ENCODE measurements at regions not wholly inside any gene's neighbourhood (a gene's known extent, or its start where the extent isn't known, plus 50 kb on each side); places are given as distances from the start of the nearest gene placed in this dataset.
A peak's percentile ranks its signal among the peaks of the same experiment; 100 is the strongest.
"Not testable (repeated sequence)": the region's sequence is repeated elsewhere in the genome, so short reads cannot be mapped to it uniquely, and the experiment has no call there.

- Histone ChIP-seq H3K9me2 (replicated peaks; ENCODE audit: insufficient read depth) (no peaks in the 10 kb centered on the region), H3K4me2 (no peak overlapping the region), H2AFZ (no peak overlapping the region), H3K4me3 (no peak overlapping the region), H3K36me3 (replicated peaks; ENCODE audit: insufficient read depth, low read depth) (no peaks in the 10 kb centered on the region), H4K20me1 (ENCODE audit: insufficient read depth, poor library complexity, severe bottlenecking) (no peaks in the 10 kb centered on the region), H3K27ac (no peak overlapping the region), H3K4me1 (ENCODE audit: insufficient read depth) (no peaks in the 10 kb centered on the region), H3K27me3 (no peaks in the 10 kb centered on the region), H3K79me2 (no peaks in the 10 kb centered on the region), H3K9me3 (ENCODE audit: low read depth) (no peaks in the 10 kb centered on the region)
- WGBS (ENCODE audit: low lambda C conversion rate, missing lambda C conversion rate) = 25% methylated on average over 3 of the region's 3 CpGs
- TF ChIP-seq, protein P1, sequence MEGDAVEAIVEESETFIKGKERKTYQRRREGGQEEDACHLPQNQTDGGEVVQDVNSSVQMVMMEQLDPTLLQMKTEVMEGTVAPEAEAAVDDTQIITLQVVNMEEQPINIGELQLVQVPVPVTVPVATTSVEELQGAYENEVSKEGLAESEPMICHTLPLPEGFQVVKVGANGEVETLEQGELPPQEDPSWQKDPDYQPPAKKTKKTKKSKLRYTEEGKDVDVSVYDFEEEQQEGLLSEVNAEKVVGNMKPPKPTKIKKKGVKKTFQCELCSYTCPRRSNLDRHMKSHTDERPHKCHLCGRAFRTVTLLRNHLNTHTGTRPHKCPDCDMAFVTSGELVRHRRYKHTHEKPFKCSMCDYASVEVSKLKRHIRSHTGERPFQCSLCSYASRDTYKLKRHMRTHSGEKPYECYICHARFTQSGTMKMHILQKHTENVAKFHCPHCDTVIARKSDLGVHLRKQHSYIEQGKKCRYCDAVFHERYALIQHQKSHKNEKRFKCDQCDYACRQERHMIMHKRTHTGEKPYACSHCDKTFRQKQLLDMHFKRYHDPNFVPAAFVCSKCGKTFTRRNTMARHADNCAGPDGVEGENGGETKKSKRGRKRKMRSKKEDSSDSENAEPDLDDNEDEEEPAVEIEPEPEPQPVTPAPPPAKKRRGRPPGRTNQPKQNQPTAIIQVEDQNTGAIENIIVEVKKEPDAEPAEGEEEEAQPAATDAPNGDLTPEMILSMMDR (IDR thresholded peaks at IDR 0.05; ENCODE audit: poor library complexity) = peak; percentile 63
- TF ChIP-seq EZH2 (IDR thresholded peaks at IDR 0.05; ENCODE audit: borderline replicate concordance) = no peak
- peak; percentile 14 for DNase-seq (ENCODE audit: low spot score)
Observed at GRCh38 chr16:60203525-60204124, 1469.5 kb upstream of the GOT2 start.

GRCh38 chr16:60200729-60201128 lies 1466.6 kb upstream of the GOT2 start:
- H3K36me3 ChIP-seq (replicated peaks; ENCODE audit: insufficient read depth, low read depth); H4K20me1 ChIP-seq (ENCODE audit: insufficient read depth, poor library complexity, severe bottlenecking); H3K27ac ChIP-seq; H3K9me3 ChIP-seq (ENCODE audit: low read depth); H3K9me2 ChIP-seq (replicated peaks; ENCODE audit: insufficient read depth); H3K4me3 ChIP-seq; H3K79me2 ChIP-seq; H3K4me1 ChIP-seq (ENCODE audit: insufficient read depth); DNase-seq (ENCODE audit: low spot score); H3K4me2 ChIP-seq; H2AFZ ChIP-seq; H3K27me3 ChIP-seq: not testable (repeated sequence)
- WGBS (ENCODE audit: low lambda C conversion rate, missing lambda C conversion rate) = 85% methylated on average over 6 of the region's 6 CpGs

GRCh38 chr16:60200161-60200560 lies 1466.0 kb upstream of the GOT2 start:
- Histone ChIP-seq H2AFZ (no peak overlapping the region), H4K20me1 (ENCODE audit: insufficient read depth, poor library complexity, severe bottlenecking) (no peaks in the 10 kb centered on the region), H3K9me3 (ENCODE audit: low read depth) (no peaks in the 10 kb centered on the region), H3K4me3 (no peak overlapping the region), H3K27me3 (no peaks in the 10 kb centered on the region), H3K4me2 (no peak overlapping the region), H3K36me3 (replicated peaks; ENCODE audit: insufficient read depth, low read depth) (no peaks in the 10 kb centered on the region), H3K79me2 (no peaks in the 10 kb centered on the region), H3K27ac (no peak overlapping the region), H3K9me2 (replicated peaks; ENCODE audit: insufficient read depth) (no peaks in the 10 kb centered on the region), H3K4me1 (ENCODE audit: insufficient read depth) (no peaks in the 10 kb centered on the region)
- no peak for TF ChIP-seq EZH2 (IDR thresholded peaks at IDR 0.05; ENCODE audit: borderline replicate concordance)
- TF ChIP-seq, protein P1 (IDR thresholded peaks at IDR 0.05; ENCODE audit: poor library complexity) = no peak
- DNase-seq (ENCODE audit: low spot score) = no peak
- 80% methylated on average over 6 of the region's 6 CpGs for WGBS (ENCODE audit: low lambda C conversion rate, missing lambda C conversion rate)

DNA sequence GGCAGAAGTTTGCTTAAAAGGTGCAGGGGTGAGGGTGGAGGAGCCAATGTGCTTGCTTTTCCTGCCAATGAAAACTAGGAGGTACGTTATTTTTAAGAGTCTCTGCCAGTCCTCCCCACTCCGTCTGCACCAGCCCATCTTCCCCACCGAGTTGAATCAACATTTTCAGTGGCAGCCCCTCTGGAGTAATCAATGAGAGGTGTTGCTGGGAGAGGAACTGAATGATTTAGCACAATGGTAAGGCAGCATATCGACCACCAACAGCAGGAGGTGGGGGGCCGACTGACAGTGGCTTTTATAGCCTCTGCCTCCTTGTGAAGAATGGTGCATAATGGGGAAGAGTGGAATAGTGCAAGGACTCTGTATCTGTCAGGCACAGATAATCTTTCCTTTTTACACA lies 1465.0 kb upstream of the GOT2 start:
- no peaks in the 10 kb centered on the region for H3K9me2 ChIP-seq (replicated peaks; ENCODE audit: insufficient read depth)
- H3K4me1 ChIP-seq (ENCODE audit: insufficient read depth) = no peaks in the 10 kb centered on the region
- H3K4me2 ChIP-seq = no peak overlapping the region
- H3K79me2 ChIP-seq = no peaks in the 10 kb centered on the region
- no peaks in the 10 kb centered on the region for H3K27me3 ChIP-seq
- H3K36me3 ChIP-seq (replicated peaks; ENCODE audit: insufficient read depth, low read depth) = no peaks in the 10 kb centered on the region
- H3K9me3 ChIP-seq (ENCODE audit: low read depth) = no peaks in the 10 kb centered on the region
- H4K20me1 ChIP-seq (ENCODE audit: insufficient read depth, poor library complexity, severe bottlenecking) = no peaks in the 10 kb centered on the region
- 24% methylated on average over 5 of the region's 5 CpGs for WGBS (ENCODE audit: low lambda C conversion rate, missing lambda C conversion rate)
- H3K4me3 ChIP-seq = no peak overlapping the region
- TF ChIP-seq EZH2 (IDR thresholded peaks at IDR 0.05; ENCODE audit: borderline replicate concordance) (no peak), EZH2phosphoT487 (IDR thresholded peaks at IDR 0.05; ENCODE audit: low read depth, severe bottlenecking, unreplicated experiment) (no peak)
- TF ChIP-seq, protein P1 (IDR thresholded peaks at IDR 0.05; ENCODE audit: poor library complexity) = no peak
- no peak overlapping the region for H2AFZ ChIP-seq
- no peak for DNase-seq (ENCODE audit: low spot score)
- no peak overlapping the region for H3K27ac ChIP-seq

All from hepatocyte (in vitro differentiated cells).